Epithelial cell of proximal tubule (primary cell): ENCODE measurements at regions not wholly inside any gene's neighbourhood (a gene's known extent, or its start where the extent isn't known, plus 50 kb on each side); places are given as distances from the start of the nearest gene placed in this dataset.
"Not testable (repeated sequence)": the region's sequence is repeated elsewhere in the genome, so short reads cannot be mapped to it uniquely, and the experiment has no call there.

Source experiments
- DNase-seq: peaks from one replicate; pipeline ENCODE4 v3.0.0-alpha.2; 2011; ENCODE audit warnings: low read depth
- H3K4me3 ChIP-seq: 2 replicates; pipeline ENCODE4 v1.5.1; 2011; ENCODE audit warnings: low read depth, mild to moderate bottlenecking, low read length
- CTCF ChIP-seq: conservative IDR thresholded peaks from 2 replicates; pipeline ENCODE4 v1.5.1; 2012; ENCODE audit warnings: low read depth, mild to moderate bottlenecking, low read length

GRCh38 chr15:39025881-39026280, 461.3 kb upstream of the RASGRP1 start:
- TF ChIP-seq CTCF = no peak
- no peak overlapping the region for H3K4me3 ChIP-seq
- DNase-seq = no peak

GRCh38 chr15:39028069-39028468, 463.5 kb upstream of the RASGRP1 start:
- no peak for DNase-seq
- no peak overlapping the region for H3K4me3 ChIP-seq
- TF ChIP-seq CTCF = no peak

- no peak for TF ChIP-seq CTCF
- H3K4me3 ChIP-seq = no peak overlapping the region
- DNase-seq = no peak
These were observed 465.1 kb upstream of the RASGRP1 start for GRCh38 chr15:39029741-39030140.

- DNase-seq = no peak
- H3K4me3 ChIP-seq = no peak overlapping the region
- TF ChIP-seq CTCF = no peak
These were observed 465.9 kb upstream of the RASGRP1 start for GRCh38 chr15:39030291-39031070.

- no peak for TF ChIP-seq CTCF
- DNase-seq = no peak
These were observed 467.0 kb upstream of the RASGRP1 start for GRCh38 chr15:39031596-39031995.

GRCh38 chr15:39034816-39035215, 470.2 kb upstream of the RASGRP1 start:
- TF ChIP-seq CTCF = no peak
- DNase-seq = no peak

More at GRCh38 chr15:39031596-39031995, 467.0 kb upstream of the RASGRP1 start:
- H3K4me3 ChIP-seq = no peak overlapping the region

GRCh38 chr15:39037611-39038010, 473.0 kb upstream of the RASGRP1 start:
- not testable (repeated sequence) for H3K4me3 ChIP-seq, DNase-seq

More at GRCh38 chr15:39034816-39035215, 470.2 kb upstream of the RASGRP1 start:
- no peak overlapping the region for H3K4me3 ChIP-seq
